Activated T-cell treated with anti-CD3 and anti-CD28 coated beads, Interleukin-2, amount 50 U/mL, for 72 hours (primary cell): ENCODE measurements at regions not wholly inside any gene's neighbourhood (a gene's known extent, or its start where the extent isn't known, plus 50 kb on each side); places are given as distances from the start of the nearest gene placed in this dataset.

ENCODE experiments used
- ATAC-seq, 2 donors: fragments of 150-1000 bp; cut with Tn5 transposase; replicated peaks in 1 of 2; 2 replicates each; pipeline ENCODE4 v1.10.0; 2021; ENCODE audit warnings: moderate library complexity in 2 of 2, mild to moderate bottlenecking in 1 of 2
- DNase-seq, 2 donors: peaks; one replicate each; pipeline ENCODE4 v3.0.0; 2021 to 2022; ENCODE audit warnings: mixed read lengths in 1 of 2
- H3K27ac Mint-ChIP-seq: one replicate; pipeline ENCODE4 v1.8.0; 2022; ENCODE audit warnings: mild to moderate bottlenecking, moderate library complexity, mixed read lengths
- H3K27me3 Mint-ChIP-seq: one replicate; pipeline ENCODE4 v1.8.0; 2022; ENCODE audit warnings: low read depth, mixed read lengths
- H3K36me3 Mint-ChIP-seq, 2 donors: one replicate each; pipeline ENCODE4 v1.8.0; 2022; ENCODE audit warnings: mixed read lengths in 2 of 2, mild to moderate bottlenecking in 1 of 2; ENCODE audit not compliant: insufficient read depth in 2 of 2
- H3K4me1 Mint-ChIP-seq: one replicate; pipeline ENCODE4 v1.8.0; 2022; ENCODE audit warnings: low read depth, mixed read lengths
- H3K4me3 Mint-ChIP-seq, 2 donors: one replicate each; pipeline ENCODE4 v1.8.0; 2022; ENCODE audit warnings: mild to moderate bottlenecking in 2 of 2, mixed read lengths in 2 of 2, moderate library complexity in 2 of 2
- H3K9me3 Mint-ChIP-seq, 2 donors: one replicate each; pipeline ENCODE4 v1.8.0; 2022; ENCODE audit warnings: mixed read lengths in 2 of 2

DNA sequence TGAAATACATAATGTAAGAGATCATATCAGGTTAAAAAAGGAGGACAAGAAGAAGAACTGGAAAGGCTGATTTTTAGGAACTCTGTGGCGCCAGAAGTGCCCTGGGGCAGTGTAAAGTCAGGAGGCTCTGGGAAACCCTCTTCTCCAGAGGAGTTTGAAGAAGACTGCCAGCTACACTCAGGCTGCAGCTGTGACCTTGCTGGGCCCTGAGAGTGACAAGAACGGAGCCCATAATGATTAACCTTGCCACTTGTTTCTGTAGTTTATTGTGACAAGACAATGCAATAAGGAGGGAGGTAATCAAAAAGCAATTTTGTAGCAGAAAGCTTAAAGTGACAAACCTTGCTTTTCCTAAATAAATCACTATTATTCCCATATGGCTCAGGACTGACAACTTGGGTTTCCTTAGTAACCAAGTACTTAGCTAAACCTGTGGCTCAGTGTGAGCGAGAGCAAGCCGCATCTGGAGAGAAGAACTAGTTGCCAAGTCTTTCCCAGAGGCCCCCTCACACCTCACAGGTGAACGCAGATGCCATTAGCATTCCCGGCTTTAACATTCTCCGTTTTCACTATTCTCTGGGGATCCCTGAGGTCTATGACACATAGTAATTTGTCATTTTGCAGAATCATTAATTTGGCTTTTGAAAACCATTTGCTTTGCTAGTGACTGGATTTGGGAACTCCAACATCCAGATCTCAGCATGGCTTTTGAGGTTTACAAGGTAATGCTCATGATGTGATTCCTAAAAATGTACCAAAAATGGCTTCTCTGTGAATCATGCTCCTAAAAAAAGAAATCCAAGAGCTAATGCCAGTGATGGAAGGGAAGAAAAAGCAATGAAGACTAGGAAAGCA, 115.9 kb downstream of the OMA1 start:
- DNase-seq (no peak), ATAC-seq (no peak)
- H3K4me3 Mint-ChIP-seq, result no peak overlapping the region
- no peaks in the 10 kb centered on the region for H3K4me1 Mint-ChIP-seq
- peaks cover 0 to 3% of the 10 kb centered on the region in 2 donors for H3K36me3 Mint-ChIP-seq
- H3K27me3 Mint-ChIP-seq, result no peaks in the 10 kb centered on the region
- H3K9me3 Mint-ChIP-seq, result peaks cover 0 to 2% of the 10 kb centered on the region in 2 donors
- no peak overlapping the region for H3K27ac Mint-ChIP-seq

DNA sequence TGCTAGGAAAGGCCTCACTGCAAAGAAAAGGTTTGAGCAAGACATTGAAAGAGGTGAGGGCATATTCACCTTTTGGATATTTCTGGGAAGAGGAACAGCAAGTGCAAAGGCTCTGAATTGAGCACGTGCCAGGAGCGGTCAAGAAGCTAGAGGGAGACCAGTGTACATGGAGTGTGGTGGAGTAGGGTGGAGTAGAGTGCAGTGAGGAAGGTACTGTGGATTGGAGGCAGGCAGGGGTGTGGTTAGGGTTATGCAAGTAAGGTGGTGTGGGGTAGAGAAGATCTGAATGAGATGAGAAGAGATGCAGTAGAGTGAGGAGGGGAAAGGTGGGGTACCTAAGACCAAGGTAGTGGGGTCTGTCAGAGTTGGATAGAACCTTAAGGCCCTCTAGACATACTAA, 119.6 kb downstream of the OMA1 start:
- Mint-ChIP-seq H3K36me3 (peaks cover 0 to 3% of the 10 kb centered on the region in 2 donors), H3K4me1 (no peaks in the 10 kb centered on the region), H3K27me3 (peaks cover 8% of the 10 kb centered on the region), H3K9me3 (peaks cover 0 to 2% of the 10 kb centered on the region in 2 donors), H3K4me3 (no peak overlapping the region), H3K27ac (no peak overlapping the region)
- ATAC-seq, result no peak
- DNase-seq, result no peak

DNA sequence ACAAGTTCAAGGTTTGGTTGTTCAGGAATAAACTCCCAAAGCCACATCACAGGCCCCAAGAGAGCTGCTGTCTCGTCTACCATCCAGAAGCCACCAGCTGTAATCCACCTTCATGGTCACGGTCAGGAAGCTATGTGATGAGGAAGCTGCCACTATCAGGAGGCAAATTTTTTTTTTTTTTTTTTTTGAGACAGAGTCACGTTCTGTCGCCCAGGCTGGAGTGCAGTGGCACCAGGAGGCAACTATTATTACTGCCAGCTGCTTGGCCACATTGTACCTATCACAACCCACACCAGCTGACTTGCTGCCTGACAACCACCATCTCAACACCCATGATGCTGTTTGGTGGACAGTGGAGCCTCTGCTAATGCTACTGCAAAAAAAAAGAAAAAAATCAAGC, 124.1 kb downstream of the OMA1 start:
- Mint-ChIP-seq H3K4me3 (no peak overlapping the region), H3K36me3 (peaks cover 0 to 1% of the 10 kb centered on the region in 2 donors), H3K9me3 (no peaks in the 10 kb centered on the region), H3K4me1 (no peaks in the 10 kb centered on the region), H3K27ac (no peak overlapping the region), H3K27me3 (peaks cover 8% of the 10 kb centered on the region)
- DNase-seq (no peak), ATAC-seq (no peak)

DNA sequence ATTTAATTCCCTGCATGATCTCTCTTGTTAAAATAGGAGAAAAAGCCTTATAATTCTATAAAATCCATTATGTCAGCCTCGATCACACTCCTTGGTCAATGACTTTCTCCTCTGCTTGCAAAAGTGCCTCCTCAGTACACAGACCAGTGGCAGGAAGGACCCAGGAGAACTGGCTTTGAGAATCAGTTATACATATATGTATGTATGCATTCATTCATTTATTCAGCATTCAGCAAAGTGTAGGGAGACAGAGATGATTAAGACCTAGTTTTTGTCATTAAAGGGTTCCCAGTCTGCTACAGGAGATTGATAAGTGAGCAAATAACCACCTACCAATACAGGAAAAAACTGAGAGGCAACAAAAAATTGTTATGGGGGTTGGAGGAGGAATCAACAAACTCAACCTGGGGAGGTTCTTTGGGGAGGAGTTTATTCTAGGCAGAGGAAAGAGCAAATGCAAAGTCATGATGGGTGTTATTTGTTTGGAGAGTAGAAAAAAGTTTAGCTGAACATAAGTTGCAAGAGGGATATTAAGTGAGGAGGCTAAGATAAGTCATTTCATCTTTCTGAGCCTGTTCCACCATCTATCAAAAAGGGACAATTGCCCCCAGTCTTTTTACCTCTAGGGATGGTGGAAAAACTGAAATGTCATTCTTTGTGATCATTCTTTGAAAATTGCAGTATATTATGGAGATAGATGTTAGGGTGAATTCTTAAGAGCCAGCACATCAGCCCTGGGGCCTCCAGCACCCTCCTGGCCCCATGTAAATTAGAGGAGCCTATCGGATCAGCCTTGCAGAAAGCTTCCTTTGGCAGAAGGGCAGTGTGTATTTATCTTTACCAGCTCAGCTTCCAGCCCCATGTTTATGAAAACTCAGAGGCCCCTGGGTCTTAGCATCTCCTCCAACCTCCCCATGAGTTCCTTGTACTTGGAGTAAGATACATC, 128.0 kb downstream of the OMA1 start:
- no peaks in the 10 kb centered on the region for H3K36me3 Mint-ChIP-seq

DNA sequence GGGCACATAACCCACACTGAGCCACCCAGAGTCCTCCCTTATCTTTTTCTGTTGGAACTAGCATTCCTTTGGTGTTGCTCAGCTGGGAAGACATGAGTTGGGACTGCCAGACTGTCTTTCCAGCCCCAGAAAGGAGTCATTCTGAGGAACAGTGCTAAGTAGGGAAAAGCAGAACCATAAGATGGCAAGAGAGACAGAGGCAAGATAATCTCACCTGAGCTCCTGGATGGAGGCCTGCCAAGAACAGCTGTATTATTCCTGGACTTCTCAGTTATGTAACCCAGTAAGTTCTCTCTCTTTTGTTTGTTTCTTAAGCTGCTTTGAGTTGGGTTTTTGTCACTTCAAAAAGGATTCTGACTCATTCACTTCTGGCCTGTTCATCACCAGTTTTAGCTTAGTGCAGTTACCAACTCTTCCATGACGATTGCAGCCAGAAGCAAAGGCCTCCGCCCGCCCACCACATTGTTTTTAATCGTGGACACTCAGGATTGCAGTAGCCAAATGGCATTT, 134.4 kb downstream of the OMA1 start:
- DNase-seq, result no peak
- Mint-ChIP-seq H3K4me3 (no peak overlapping the region), H3K9me3 (no peaks in the 10 kb centered on the region), H3K27ac (no peak overlapping the region), H3K27me3 (peaks cover 7% of the 10 kb centered on the region), H3K36me3 (no peaks in the 10 kb centered on the region), H3K4me1 (no peaks in the 10 kb centered on the region)
- ATAC-seq, result no peak

More for the DNA sequence above, 128.0 kb downstream of the OMA1 start:
- Mint-ChIP-seq H3K27me3 (no peaks in the 10 kb centered on the region), H3K4me1 (no peaks in the 10 kb centered on the region), H3K27ac (no peak overlapping the region), H3K9me3 (no peaks in the 10 kb centered on the region), H3K4me3 (no peak overlapping the region)
- ATAC-seq (no peak), DNase-seq (no peak)

DNA sequence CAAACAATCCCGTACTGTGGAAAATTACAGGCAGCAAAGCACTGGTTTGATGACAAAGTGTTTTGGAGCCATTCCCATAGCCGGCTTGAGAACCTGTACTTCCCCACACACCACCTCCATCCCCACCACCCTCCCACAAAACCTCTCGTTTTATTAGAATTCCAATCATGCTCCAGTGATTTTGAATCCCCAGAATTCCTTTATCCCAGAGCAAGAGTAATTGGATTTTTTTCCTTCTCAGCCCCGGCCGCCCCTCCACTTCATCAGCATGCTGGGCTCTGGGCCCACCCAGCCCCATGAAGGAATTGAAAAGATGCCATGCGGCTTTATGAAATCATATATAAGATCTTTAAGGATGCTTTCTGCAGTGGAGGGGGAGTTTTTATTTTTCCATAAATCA, 136.6 kb downstream of the OMA1 start:
- ATAC-seq (no peak), DNase-seq (no peak)
- no peaks in the 10 kb centered on the region for H3K36me3 Mint-ChIP-seq
- no peaks in the 10 kb centered on the region for H3K4me1 Mint-ChIP-seq
- H3K27me3 Mint-ChIP-seq, result peaks cover 7% of the 10 kb centered on the region
- no peaks in the 10 kb centered on the region for H3K9me3 Mint-ChIP-seq
- H3K27ac Mint-ChIP-seq, result no peak overlapping the region
- no peak overlapping the region for H3K4me3 Mint-ChIP-seq

DNA sequence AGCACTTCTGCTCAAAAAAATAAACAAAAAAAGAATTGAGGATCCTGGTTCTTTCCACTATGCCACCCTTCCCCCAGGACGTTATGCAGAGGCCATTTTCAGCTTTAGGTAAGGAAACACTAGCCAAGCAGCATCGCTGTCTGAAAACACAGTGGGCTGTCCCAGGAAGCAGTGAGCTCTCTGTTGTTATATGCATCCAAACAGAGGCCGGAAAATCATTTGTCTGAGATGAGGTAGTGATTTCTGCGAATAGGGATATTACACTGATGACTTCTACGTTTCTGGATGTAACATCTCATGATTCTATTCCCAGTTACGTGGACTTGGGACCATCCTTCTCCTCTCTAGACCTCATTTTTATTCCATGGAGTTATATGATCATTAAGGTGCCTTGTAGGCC, 137.2 kb downstream of the OMA1 start:
- H3K27me3 Mint-ChIP-seq, result peaks cover 7% of the 10 kb centered on the region
- ATAC-seq (no peak), DNase-seq (no peak)
- H3K36me3 Mint-ChIP-seq, result no peaks in the 10 kb centered on the region
- H3K27ac Mint-ChIP-seq, result no peak overlapping the region
- no peaks in the 10 kb centered on the region for H3K9me3 Mint-ChIP-seq
- H3K4me1 Mint-ChIP-seq, result no peaks in the 10 kb centered on the region
- H3K4me3 Mint-ChIP-seq, result no peak overlapping the region

DNA sequence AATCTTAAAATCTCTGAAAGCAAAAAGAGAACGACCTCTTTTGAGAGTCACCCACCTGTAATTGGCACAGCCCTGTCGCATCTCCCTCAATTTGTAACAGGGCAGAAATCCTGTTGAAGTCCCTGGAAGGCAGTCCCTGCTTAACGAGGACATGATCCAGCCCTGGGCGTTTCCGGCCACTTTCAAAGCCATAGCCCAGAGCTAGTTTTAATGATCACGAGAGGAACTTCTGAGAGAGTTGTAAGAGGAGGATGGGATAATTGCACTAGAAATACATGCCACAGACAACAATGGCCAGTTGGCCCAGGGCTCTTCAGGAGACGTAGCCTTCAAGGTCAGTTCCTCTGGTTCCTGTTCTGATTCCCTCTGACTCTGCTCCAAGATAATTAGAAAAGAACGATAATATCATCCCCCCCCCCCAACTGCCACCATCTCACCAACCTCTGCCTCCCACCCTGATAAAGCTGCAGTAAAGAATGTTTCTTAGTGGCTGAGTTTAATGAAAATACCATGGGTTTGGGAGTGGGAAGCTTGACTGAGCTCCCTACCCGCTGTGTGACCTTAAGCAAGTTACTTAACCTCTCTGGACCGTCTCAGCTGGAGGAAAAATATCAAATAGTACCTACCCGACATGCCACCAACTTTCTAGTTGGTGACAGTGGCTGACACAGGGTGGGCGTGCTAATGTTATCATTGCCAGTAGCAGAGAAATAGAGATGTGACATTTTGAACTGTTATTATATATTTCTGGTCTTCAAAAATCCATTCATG, 140.0 kb downstream of the OMA1 start:
- DNase-seq (no peak), ATAC-seq (no peak)
- no peak overlapping the region for H3K27ac Mint-ChIP-seq
- H3K27me3 Mint-ChIP-seq, result peaks cover 7% of the 10 kb centered on the region
- H3K9me3 Mint-ChIP-seq, result no peaks in the 10 kb centered on the region
- no peak overlapping the region for H3K4me3 Mint-ChIP-seq
- no peaks in the 10 kb centered on the region for H3K4me1 Mint-ChIP-seq
- H3K36me3 Mint-ChIP-seq, result no peaks in the 10 kb centered on the region

DNA sequence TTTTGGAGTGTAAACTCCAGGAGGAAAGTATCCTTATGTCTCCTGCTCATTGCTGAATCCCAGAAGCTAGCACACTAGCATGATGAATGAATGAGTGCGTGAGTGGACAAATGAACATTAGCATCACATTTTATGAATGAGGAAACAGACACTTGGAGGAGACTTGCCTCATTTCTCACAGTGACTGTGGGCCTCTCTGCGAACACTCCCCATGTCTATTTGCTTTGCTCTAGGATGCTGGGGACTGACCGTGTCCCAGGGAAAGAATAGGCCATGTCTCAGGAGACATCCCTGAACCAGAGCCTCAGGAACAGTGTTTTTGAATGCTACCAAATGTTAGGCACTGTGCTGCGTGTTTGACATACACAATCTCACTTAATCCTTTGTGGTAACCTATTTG, 140.9 kb downstream of the OMA1 start:
- no peak overlapping the region for H3K27ac Mint-ChIP-seq
- H3K4me1 Mint-ChIP-seq, result no peaks in the 10 kb centered on the region
- no peak overlapping the region for H3K4me3 Mint-ChIP-seq
- DNase-seq, result no peak
- ATAC-seq, result no peak
- H3K9me3 Mint-ChIP-seq, result no peaks in the 10 kb centered on the region
- no peaks in the 10 kb centered on the region for H3K36me3 Mint-ChIP-seq
- H3K27me3 Mint-ChIP-seq, result peaks cover 7% of the 10 kb centered on the region

DNA sequence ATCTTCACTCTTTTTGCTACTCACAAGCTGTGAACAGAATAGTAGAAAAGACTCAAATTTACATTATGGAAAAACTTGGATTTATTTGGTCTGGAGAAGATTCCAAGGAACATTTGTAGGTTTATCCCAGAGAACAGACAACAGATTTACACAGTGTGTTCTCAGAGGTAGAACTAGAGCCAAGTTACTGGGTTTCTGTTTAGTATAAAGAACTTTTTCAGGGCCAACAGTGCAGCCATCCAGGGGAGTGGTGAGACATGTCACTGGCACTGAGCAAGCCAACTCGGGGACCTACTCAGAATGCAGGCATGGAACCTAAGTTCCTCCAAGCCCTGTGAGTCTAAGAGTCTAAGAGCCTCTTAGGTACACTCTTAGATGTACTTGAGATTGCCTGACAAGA, 142.6 kb downstream of the OMA1 start:
- H3K9me3 Mint-ChIP-seq, result no peaks in the 10 kb centered on the region

DNA sequence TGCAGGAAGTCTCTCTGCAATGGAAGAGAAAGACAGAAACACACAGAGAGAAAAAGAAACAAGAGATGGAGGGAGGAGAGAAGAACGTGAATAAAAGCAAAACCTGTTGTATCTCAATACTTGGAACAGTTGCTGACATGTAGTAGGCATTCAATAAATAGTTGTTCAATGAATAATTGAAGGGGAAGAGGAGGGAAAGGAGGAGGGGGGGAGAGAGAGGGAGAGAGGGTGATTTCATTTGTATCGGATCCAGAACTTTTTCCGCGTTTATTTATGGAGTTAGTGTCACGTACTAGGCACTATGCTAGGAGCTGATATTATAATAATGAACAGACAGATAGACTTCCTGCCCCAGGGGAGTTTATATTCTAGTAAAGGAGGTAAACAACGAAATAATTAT, 144.1 kb downstream of the OMA1 start:
- Mint-ChIP-seq H3K27me3 (peaks cover 5% of the 10 kb centered on the region), H3K27ac (no peak overlapping the region), H3K4me3 (no peak overlapping the region), H3K4me1 (no peaks in the 10 kb centered on the region), H3K36me3 (no peaks in the 10 kb centered on the region), H3K9me3 (no peaks in the 10 kb centered on the region)
- DNase-seq, result no peak
- no peak for ATAC-seq

More for the DNA sequence above, 142.6 kb downstream of the OMA1 start:
- no peak for ATAC-seq
- Mint-ChIP-seq H3K4me1 (no peaks in the 10 kb centered on the region), H3K27me3 (peaks cover 12% of the 10 kb centered on the region), H3K4me3 (no peak overlapping the region), H3K27ac (no peak overlapping the region), H3K36me3 (no peaks in the 10 kb centered on the region)
- no peak for DNase-seq

DNA sequence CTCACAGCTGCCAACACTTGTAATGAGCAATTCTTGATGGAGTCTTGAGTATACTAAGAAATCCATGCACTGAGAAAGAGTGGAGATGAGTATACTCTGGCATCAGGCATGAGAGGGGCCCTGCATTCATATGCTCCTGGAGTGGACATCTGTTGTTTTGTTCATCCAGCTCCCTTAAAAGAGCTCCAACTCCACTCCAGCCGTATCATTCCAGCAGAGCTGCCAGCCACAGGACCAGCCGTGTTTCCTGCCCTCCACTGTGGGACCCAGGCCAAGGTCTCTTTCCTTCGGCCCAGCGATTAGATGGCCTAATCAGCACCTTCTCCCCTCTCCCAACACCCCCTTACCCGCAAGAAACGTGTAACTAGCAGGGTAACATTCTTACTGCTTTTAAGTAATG, 144.5 kb downstream of the OMA1 start:
- ATAC-seq, result no peak
- Mint-ChIP-seq H3K27ac (no peak overlapping the region), H3K4me3 (no peak overlapping the region), H3K27me3 (peaks cover 5% of the 10 kb centered on the region), H3K4me1 (no peaks in the 10 kb centered on the region), H3K36me3 (no peaks in the 10 kb centered on the region), H3K9me3 (no peaks in the 10 kb centered on the region)
- no peak for DNase-seq

DNA sequence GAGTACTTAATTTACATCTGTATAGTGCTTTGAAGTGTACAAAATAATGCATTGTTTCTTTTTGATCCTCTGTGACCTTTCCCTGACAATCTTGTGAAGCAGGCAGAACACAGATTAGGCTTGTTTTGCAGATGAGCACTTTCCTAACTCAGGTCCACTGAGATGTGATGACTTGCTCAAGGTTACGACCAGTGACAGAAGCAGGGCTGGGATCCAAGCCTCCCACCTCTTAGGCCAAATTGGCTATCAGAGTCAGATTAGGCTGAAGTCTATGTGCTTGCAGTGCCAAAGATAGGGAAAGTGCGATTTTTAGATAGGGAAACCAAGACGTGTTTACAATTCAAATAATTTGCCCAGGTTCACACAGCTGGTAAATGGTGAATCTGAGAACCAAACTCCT, 147.3 kb downstream of the OMA1 start:
- DNase-seq, result no peak
- Mint-ChIP-seq H3K36me3 (no peaks in the 10 kb centered on the region), H3K27ac (no peak overlapping the region)

More for the DNA sequence above, 147.3 kb downstream of the OMA1 start:
- no peak for ATAC-seq
- Mint-ChIP-seq H3K4me3 (no peak overlapping the region), H3K27me3 (peaks cover 5% of the 10 kb centered on the region), H3K9me3 (no peaks in the 10 kb centered on the region), H3K4me1 (no peaks in the 10 kb centered on the region)
